MM.1S (cell line): ENCODE measurements at regions not wholly inside any gene's neighbourhood (a gene's known extent, or its start where the extent isn't known, plus 50 kb on each side); places are given as distances from the start of the nearest gene placed in this dataset.

Experiments
- CTCF ChIP-seq: fragments of 300-600 bp; sonication (generic); IDR thresholded peaks from 2 replicates; pipeline ENCODE4 v1.5.1; 2016; ENCODE audit warnings: antibody characterized with exemption, low read length, mixed read lengths
- EZH2 ChIP-seq: fragments of 300-600 bp; sonication (generic); optimal IDR thresholded peaks from 2 replicates; pipeline ENCODE3; 2017; ENCODE audit warnings: low read depth, mild to moderate bottlenecking, antibody characterized with exemption, low read length, mixed read lengths
- EZH2phosphoT487 ChIP-seq: fragments of 300-600 bp; sonication (generic); IDR thresholded peaks from 2 replicates; pipeline ENCODE4 v1.6.1; 2018; ENCODE audit warnings: antibody characterized with exemption, low read length

GRCh38 chr1:221469476-221469875, 272.4 kb downstream of the DUSP10 start:
- TF ChIP-seq CTCF (no peak), EZH2phosphoT487 (no peak), EZH2 (no peak)
